Liver (tissue), 3 donors: ENCODE measurements at regions not wholly inside any gene's neighbourhood (a gene's known extent, or its start where the extent isn't known, plus 50 kb on each side); places are given as distances from the start of the nearest gene placed in this dataset.

Experiments used
- ATF3 ChIP-seq: IDR thresholded peaks from 2 replicates; pipeline ENCODE4 v1.6.1; 2016; ENCODE audit warnings: antibody characterized with exemption
- CTCF ChIP-seq: fragments of 150-350 bp; IDR thresholded peaks from 2 replicates; pipeline ENCODE4 v1.5.1; 2017; ENCODE audit warnings: improper control_type of control experiment, low read depth, low read length; ENCODE audit not compliant: missing input control
- EGR1 ChIP-seq, 2 donors: IDR thresholded peaks; 2 replicates each; pipeline ENCODE4 v1.6.1; 2016 to 2018; ENCODE audit warnings: antibody characterized with exemption in 2 of 2, low read depth in 2 of 2
- FOXA1 ChIP-seq: IDR thresholded peaks from 2 replicates; pipeline ENCODE4 v1.6.1; 2016; ENCODE audit warnings: antibody characterized with exemption
- MAX ChIP-seq: IDR thresholded peaks from 2 replicates; pipeline ENCODE4 v1.6.1; 2016; ENCODE audit warnings: antibody characterized with exemption
- RAD21 ChIP-seq, 2 donors: IDR thresholded peaks; 2 replicates each; pipeline ENCODE4 v1.6.1; 2016; ENCODE audit warnings: antibody characterized with exemption in 2 of 2, mild to moderate bottlenecking in 2 of 2
- REST ChIP-seq: IDR thresholded peaks from 2 replicates; pipeline ENCODE4 v1.6.1; 2016; ENCODE audit warnings: antibody characterized with exemption, mild to moderate bottlenecking
- RXRA ChIP-seq, 2 donors: IDR thresholded peaks; 2 replicates each; pipeline ENCODE4 v1.6.1; 2017 to 2018; ENCODE audit warnings: antibody characterized with exemption in 2 of 2, mild to moderate bottlenecking in 1 of 2
- SP1 ChIP-seq: IDR thresholded peaks from 2 replicates; pipeline ENCODE4 v1.6.1; 2018; ENCODE audit warnings: antibody characterized with exemption, mild to moderate bottlenecking
- TAF1 ChIP-seq: conservative IDR thresholded peaks from 2 replicates; pipeline ENCODE4 v1.6.1; 2016; ENCODE audit warnings: antibody characterized with exemption, mild to moderate bottlenecking
- donor health status: healthy.
- donor health status: healthy.

- TF ChIP-seq RAD21 (IDR thresholded peaks at IDR 0.05): no peak
- TF ChIP-seq CTCF: no peak
- no peak for TF ChIP-seq REST
- no peak for TF ChIP-seq SP1
- no peak for TF ChIP-seq EGR1 (IDR thresholded peaks at IDR 0.05; ENCODE audit: low read depth in 2 of 2)
- no peak for TF ChIP-seq MAX
- no peak for TF ChIP-seq FOXA1
- no peak for TF ChIP-seq TAF1
- TF ChIP-seq RXRA (IDR thresholded peaks at IDR 0.05): no peak
- TF ChIP-seq ATF3: no peak
Measured at GRCh38 chr13:74062933-74063332, 71.3 kb downstream of the KLF12 start.
